ENCODE measurements at regions not wholly inside any gene's neighbourhood (a gene's known extent, or its start where the extent isn't known, plus 50 kb on each side); places are given as distances from the start of the nearest gene placed in this dataset.
"Not testable (repeated sequence)": the region's sequence is repeated elsewhere in the genome, so short reads cannot be mapped to it uniquely, and the experiment has no call there.

DNA sequence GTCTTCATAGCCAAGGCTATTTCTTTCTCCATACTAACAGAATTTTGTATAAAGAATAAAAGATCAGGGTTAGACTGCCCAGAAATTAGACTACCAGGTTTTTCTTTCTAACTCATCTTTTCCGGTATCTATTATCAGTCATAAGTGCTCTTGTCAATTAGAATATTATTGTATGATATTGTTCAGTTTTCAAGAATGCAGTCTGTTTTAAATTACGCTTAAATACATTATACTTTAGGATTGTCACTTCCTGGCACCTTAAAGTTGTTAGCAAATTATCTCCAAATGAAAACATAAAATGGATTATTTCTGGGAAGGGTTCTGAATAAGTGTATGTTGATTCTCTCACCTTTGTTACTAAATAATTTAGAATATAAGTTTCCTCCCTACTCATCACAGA, 497.2 kb downstream of the IGSF11 start:
- H3K79me1 ChIP-seq (replicated peaks; ENCODE audit: low read length, poor library complexity, severe bottlenecking): no peaks in the 10 kb centered on the region
- H3K27me3 ChIP-seq (ENCODE audit: control insufficient read depth in 1 of 2, insufficient read depth in 1 of 2, low read length in 2 of 2): no peaks in the 10 kb centered on the region
- H4K8ac ChIP-seq (ENCODE audit: low read length): no peak overlapping the region
- no peak overlapping the region for H2BK120ac ChIP-seq (ENCODE audit: low read depth, low read length)
- no peak overlapping the region for H3K4me2 ChIP-seq (ENCODE audit: low read length, poor library complexity, severe bottlenecking)
- no peak overlapping the region for H3K14ac ChIP-seq (ENCODE audit: low read length in 2 of 2)
- H2BK5ac ChIP-seq (ENCODE audit: low read depth, low read length, poor library complexity, severe bottlenecking): no peak overlapping the region
- no peak for DNase-seq
- H4K91ac ChIP-seq (ENCODE audit: low read length): no peak overlapping the region
- no CpG with 5 or more reads among the region's 2 CpGs for WGBS
- H2BK15ac ChIP-seq (ENCODE audit: low read depth, poor library complexity, severe bottlenecking): no peak overlapping the region
- no peak overlapping the region for H3K9ac ChIP-seq (ENCODE audit: low read length)
- H2AK5ac ChIP-seq (ENCODE audit: low read length, severe bottlenecking): no peak overlapping the region
- H3K27ac ChIP-seq (ENCODE audit: low read length, poor library complexity, severe bottlenecking): no peak overlapping the region
- H3K18ac ChIP-seq (ENCODE audit: low read depth in 1 of 2, low read length in 2 of 2): no peak overlapping the region
- H3K4me1 ChIP-seq (ENCODE audit: control insufficient read depth, insufficient read depth, low read depth, low read length): no peaks in the 10 kb centered on the region
- H3K4me3 ChIP-seq (ENCODE audit: insufficient read depth in 1 of 2, low read depth in 1 of 2, low read length in 2 of 2): no peak overlapping the region
- no peak overlapping the region for H2AFZ ChIP-seq (ENCODE audit: low read depth, low read length)
- H3K4ac ChIP-seq (ENCODE audit: low read depth in 1 of 2, low read length in 2 of 2): no peak overlapping the region
- no peak overlapping the region for H3K23ac ChIP-seq (ENCODE audit: low read length in 2 of 2)
- H3K36me3 ChIP-seq (ENCODE audit: control insufficient read depth in 1 of 2, insufficient read depth in 2 of 2, low read depth in 1 of 2, low read length in 2 of 2): no peaks in the 10 kb centered on the region
- peaks cover 3% of the 10 kb centered on the region for H3K9me3 ChIP-seq (ENCODE audit: control insufficient read depth, low read length)
- H2BK12ac ChIP-seq (ENCODE audit: low read length in 2 of 2): no peak overlapping the region

DNA sequence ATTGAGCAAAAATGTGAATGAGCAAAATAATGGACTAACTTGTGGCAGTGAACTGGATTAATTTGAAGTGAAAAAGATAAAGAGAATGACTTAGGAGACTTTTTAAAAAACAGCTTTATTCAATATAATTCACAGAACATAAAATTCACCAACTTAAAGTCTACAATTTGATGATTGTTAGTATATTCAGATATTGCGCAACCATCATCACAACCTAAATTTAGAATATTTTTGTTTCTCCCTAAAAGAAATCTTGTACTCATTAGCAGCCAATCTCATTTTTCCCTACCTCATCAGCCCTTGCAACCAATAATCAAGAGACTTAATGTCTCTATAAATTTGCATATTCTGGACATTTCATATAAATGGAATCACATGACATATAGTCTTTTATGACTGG, 496.5 kb downstream of the IGSF11 start:
- Histone ChIP-seq H3K4me1 (ENCODE audit: control insufficient read depth, insufficient read depth, low read depth, low read length) (no peaks in the 10 kb centered on the region), H2BK15ac (ENCODE audit: low read depth, poor library complexity, severe bottlenecking) (no peak overlapping the region), H4K8ac (ENCODE audit: low read length) (no peak overlapping the region), H2BK5ac (ENCODE audit: low read depth, low read length, poor library complexity, severe bottlenecking) (no peak overlapping the region), H2AK5ac (ENCODE audit: low read length, severe bottlenecking) (no peak overlapping the region), H3K4me2 (ENCODE audit: low read length, poor library complexity, severe bottlenecking) (no peak overlapping the region), H3K23ac (ENCODE audit: low read length in 2 of 2) (no peak overlapping the region), H3K27me3 (ENCODE audit: control insufficient read depth in 1 of 2, insufficient read depth in 1 of 2, low read length in 2 of 2) (no peaks in the 10 kb centered on the region), H2BK120ac (ENCODE audit: low read depth, low read length) (no peak overlapping the region), H3K27ac (ENCODE audit: low read length, poor library complexity, severe bottlenecking) (no peak overlapping the region), H3K79me1 (replicated peaks; ENCODE audit: low read length, poor library complexity, severe bottlenecking) (no peaks in the 10 kb centered on the region), H3K18ac (ENCODE audit: low read depth in 1 of 2, low read length in 2 of 2) (no peak overlapping the region), H2BK12ac (ENCODE audit: low read length in 2 of 2) (no peak overlapping the region), H3K9ac (ENCODE audit: low read length) (no peak overlapping the region), H3K4ac (ENCODE audit: low read depth in 1 of 2, low read length in 2 of 2) (no peak overlapping the region), H3K9me3 (ENCODE audit: control insufficient read depth, low read length) (peaks cover 3% of the 10 kb centered on the region), H3K4me3 (ENCODE audit: insufficient read depth in 1 of 2, low read depth in 1 of 2, low read length in 2 of 2) (no peak overlapping the region), H2AFZ (ENCODE audit: low read depth, low read length) (no peak overlapping the region), H3K36me3 (ENCODE audit: control insufficient read depth in 1 of 2, insufficient read depth in 2 of 2, low read depth in 1 of 2, low read length in 2 of 2) (no peaks in the 10 kb centered on the region), H3K14ac (ENCODE audit: low read length in 2 of 2) (no peak overlapping the region), H4K91ac (ENCODE audit: low read length) (no peak overlapping the region)
- no peak for DNase-seq
- whole genome bisulfite sequencing: 80% methylated on average over 1 of the region's 1 CpG

- H4K8ac ChIP-seq (ENCODE audit: low read length); H3K79me1 ChIP-seq (replicated peaks; ENCODE audit: low read length, poor library complexity, severe bottlenecking); H3K23ac ChIP-seq (ENCODE audit: low read length in 2 of 2); H3K36me3 ChIP-seq (ENCODE audit: control insufficient read depth in 1 of 2, insufficient read depth in 2 of 2, low read depth in 1 of 2, low read length in 2 of 2); H3K4ac ChIP-seq (ENCODE audit: low read depth in 1 of 2, low read length in 2 of 2); DNase-seq; H3K4me2 ChIP-seq (ENCODE audit: low read length, poor library complexity, severe bottlenecking); H3K4me1 ChIP-seq (ENCODE audit: control insufficient read depth, insufficient read depth, low read depth, low read length); H3K9ac ChIP-seq (ENCODE audit: low read length); H2AFZ ChIP-seq (ENCODE audit: low read depth, low read length); H3K9me3 ChIP-seq (ENCODE audit: control insufficient read depth, low read length); H3K27me3 ChIP-seq (ENCODE audit: control insufficient read depth in 1 of 2, insufficient read depth in 1 of 2, low read length in 2 of 2); H2BK120ac ChIP-seq (ENCODE audit: low read depth, low read length); H4K91ac ChIP-seq (ENCODE audit: low read length); H2BK12ac ChIP-seq (ENCODE audit: low read length in 2 of 2); H2AK5ac ChIP-seq (ENCODE audit: low read length, severe bottlenecking); H2BK5ac ChIP-seq (ENCODE audit: low read depth, low read length, poor library complexity, severe bottlenecking); H3K4me3 ChIP-seq (ENCODE audit: insufficient read depth in 1 of 2, low read depth in 1 of 2, low read length in 2 of 2); H3K18ac ChIP-seq (ENCODE audit: low read depth in 1 of 2, low read length in 2 of 2); H3K27ac ChIP-seq (ENCODE audit: low read length, poor library complexity, severe bottlenecking); H2BK15ac ChIP-seq (ENCODE audit: low read depth, poor library complexity, severe bottlenecking); H3K14ac ChIP-seq (ENCODE audit: low read length in 2 of 2): not testable (repeated sequence)
- 77% methylated on average over 12 of the region's 13 CpGs for WGBS
Observed at GRCh38 chr3:118539820-118540447, 494.7 kb downstream of the IGSF11 start.

DNA sequence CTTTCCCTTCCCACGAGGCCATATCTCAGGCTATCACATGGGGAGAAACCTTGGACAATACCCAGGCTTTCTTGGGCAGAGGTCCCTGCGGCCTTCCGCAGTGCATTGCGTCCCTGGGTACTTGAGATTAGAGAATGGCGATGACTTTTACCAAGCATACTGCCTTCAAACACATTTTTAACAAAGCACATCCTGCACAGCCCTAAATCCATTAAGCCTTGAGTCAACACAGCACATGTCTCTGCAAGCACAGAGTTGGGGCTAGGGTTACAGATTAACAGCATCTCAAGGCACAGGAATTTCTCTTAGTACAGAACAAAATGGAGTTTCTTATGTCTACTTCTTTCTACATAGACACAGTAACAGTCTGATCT, 494.2 kb downstream of the IGSF11 start:
- H4K91ac ChIP-seq (ENCODE audit: low read length); H2BK5ac ChIP-seq (ENCODE audit: low read depth, low read length, poor library complexity, severe bottlenecking); H3K27ac ChIP-seq (ENCODE audit: low read length, poor library complexity, severe bottlenecking); H3K23ac ChIP-seq (ENCODE audit: low read length in 2 of 2); H3K9ac ChIP-seq (ENCODE audit: low read length); H3K9me3 ChIP-seq (ENCODE audit: control insufficient read depth, low read length); H3K14ac ChIP-seq (ENCODE audit: low read length in 2 of 2); H4K8ac ChIP-seq (ENCODE audit: low read length); H3K79me1 ChIP-seq (replicated peaks; ENCODE audit: low read length, poor library complexity, severe bottlenecking); H2BK12ac ChIP-seq (ENCODE audit: low read length in 2 of 2); H3K4me1 ChIP-seq (ENCODE audit: control insufficient read depth, insufficient read depth, low read depth, low read length); H3K18ac ChIP-seq (ENCODE audit: low read depth in 1 of 2, low read length in 2 of 2); H2AFZ ChIP-seq (ENCODE audit: low read depth, low read length); DNase-seq; H3K36me3 ChIP-seq (ENCODE audit: control insufficient read depth in 1 of 2, insufficient read depth in 2 of 2, low read depth in 1 of 2, low read length in 2 of 2); H3K4ac ChIP-seq (ENCODE audit: low read depth in 1 of 2, low read length in 2 of 2); H2AK5ac ChIP-seq (ENCODE audit: low read length, severe bottlenecking); H2BK120ac ChIP-seq (ENCODE audit: low read depth, low read length); H3K4me2 ChIP-seq (ENCODE audit: low read length, poor library complexity, severe bottlenecking); H3K27me3 ChIP-seq (ENCODE audit: control insufficient read depth in 1 of 2, insufficient read depth in 1 of 2, low read length in 2 of 2); H2BK15ac ChIP-seq (ENCODE audit: low read depth, poor library complexity, severe bottlenecking); H3K4me3 ChIP-seq (ENCODE audit: insufficient read depth in 1 of 2, low read depth in 1 of 2, low read length in 2 of 2): not testable (repeated sequence)
- 86% methylated on average over 5 of the region's 5 CpGs for WGBS

Data from mesenchymal stem cell (in vitro differentiated cells and primary cell).